T-helper 1 cell treated with Interleukin-12 subunit alpha and Interleukin-12 subunit beta and Interleukin-4 antibody, amounts not matched to agents 30 μg/mL and 1 μg/mL, for 36 hours (primary cell): ENCODE measurements at regions not wholly inside any gene's neighbourhood (a gene's known extent, or its start where the extent isn't known, plus 50 kb on each side); places are given as distances from the start of the nearest gene placed in this dataset.
"Not testable (repeated sequence)": the region's sequence is repeated elsewhere in the genome, so short reads cannot be mapped to it uniquely, and the experiment has no call there.

ENCODE experiments used
- H3K27ac Mint-ChIP-seq: one replicate; pipeline ENCODE4 v1.8.0; 2021; ENCODE audit warnings: mild to moderate bottlenecking, mixed read lengths
- H3K27me3 Mint-ChIP-seq: one replicate; pipeline ENCODE4 v1.8.0; 2021; ENCODE audit warnings: low read depth, mixed read lengths
- H3K36me3 Mint-ChIP-seq: one replicate; pipeline ENCODE4 v1.8.0; 2021; ENCODE audit warnings: low read depth, mixed read lengths
- H3K4me1 Mint-ChIP-seq: one replicate; pipeline ENCODE4 v1.8.0; 2021; ENCODE audit warnings: low read depth, mixed read lengths
- H3K4me3 Mint-ChIP-seq: one replicate; pipeline ENCODE4 v1.8.0; 2021; ENCODE audit warnings: mild to moderate bottlenecking, moderate library complexity, mixed read lengths
- H3K9me3 Mint-ChIP-seq: one replicate; pipeline ENCODE4 v1.8.0; 2021; ENCODE audit warnings: mixed read lengths

DNA sequence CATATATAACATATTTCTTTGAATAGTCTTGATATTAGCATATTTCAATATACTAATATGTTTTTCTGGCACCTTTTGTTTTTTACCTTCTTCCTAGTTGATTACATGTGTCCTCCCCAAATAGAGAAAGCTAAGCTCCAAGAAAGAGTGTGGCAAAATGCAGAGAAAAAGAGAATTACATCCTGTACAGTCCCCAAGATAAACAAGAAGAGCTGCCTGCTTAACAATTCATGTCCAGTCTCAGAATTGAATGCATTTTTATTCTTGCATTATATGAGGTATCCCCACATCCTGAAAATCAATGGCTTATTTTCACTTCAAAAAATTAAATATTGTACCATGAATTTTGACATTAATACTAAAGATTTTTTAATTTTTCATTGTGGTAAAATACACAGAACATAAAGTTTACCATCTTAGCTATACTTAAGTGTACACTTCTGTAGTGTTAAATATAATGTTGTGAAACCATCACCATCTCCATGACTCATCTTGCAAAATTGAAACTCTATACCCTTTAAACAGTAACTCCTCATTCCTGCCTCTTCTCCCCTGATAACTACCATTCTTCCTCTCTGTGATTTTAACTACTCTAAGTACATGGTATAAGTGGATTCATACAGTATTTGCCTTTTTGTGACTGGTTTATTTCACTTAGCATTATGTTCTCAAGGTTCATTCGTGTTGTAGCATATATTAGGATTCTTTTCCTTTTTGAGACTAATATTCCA is 490.3 kb downstream of the COL12A1 start:
- Mint-ChIP-seq H3K27me3 (no peaks in the 10 kb centered on the region), H3K9me3 (no peaks in the 10 kb centered on the region), H3K4me3 (no peak overlapping the region), H3K36me3 (no peaks in the 10 kb centered on the region), H3K4me1 (no peaks in the 10 kb centered on the region), H3K27ac (no peak overlapping the region)

DNA sequence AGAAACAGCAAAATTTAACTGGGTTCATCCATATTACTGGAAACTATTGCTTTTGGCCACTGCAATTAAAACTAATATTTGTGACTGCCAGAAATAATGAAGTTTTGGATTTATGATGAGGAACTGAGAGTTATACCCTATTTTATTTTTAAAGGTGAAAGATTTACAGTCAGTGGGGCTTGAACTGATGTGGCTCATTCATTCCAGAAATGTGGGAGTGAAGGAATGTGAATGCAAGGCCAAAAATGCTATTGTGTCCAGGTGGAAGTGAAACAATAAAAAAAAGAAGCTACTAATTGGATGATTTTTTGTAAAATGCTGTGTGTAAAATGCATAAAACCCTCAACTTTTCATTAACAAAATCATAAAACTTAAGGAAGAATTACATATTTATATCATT is 491.9 kb downstream of the COL12A1 start:
- Mint-ChIP-seq H3K36me3 (no peaks in the 10 kb centered on the region), H3K27me3 (no peaks in the 10 kb centered on the region), H3K27ac (no peak overlapping the region), H3K4me3 (no peak overlapping the region), H3K9me3 (no peaks in the 10 kb centered on the region), H3K4me1 (no peaks in the 10 kb centered on the region)

- Mint-ChIP-seq H3K4me1 (no peaks in the 10 kb centered on the region), H3K27me3 (no peaks in the 10 kb centered on the region), H3K36me3 (no peaks in the 10 kb centered on the region)
These were observed 500.4 kb downstream of the COL12A1 start for GRCh38 chr6:74705451-74705850.

GRCh38 chr6:74704540-74704939 is 501.3 kb downstream of the COL12A1 start:
- not testable (repeated sequence) for H3K27ac Mint-ChIP-seq, H3K27me3 Mint-ChIP-seq, H3K9me3 Mint-ChIP-seq, H3K36me3 Mint-ChIP-seq, H3K4me3 Mint-ChIP-seq, H3K4me1 Mint-ChIP-seq

More at GRCh38 chr6:74705451-74705850, 500.4 kb downstream of the COL12A1 start:
- no peak overlapping the region for H3K4me3 Mint-ChIP-seq
- H3K9me3 Mint-ChIP-seq: no peaks in the 10 kb centered on the region
- H3K27ac Mint-ChIP-seq: no peak overlapping the region

DNA sequence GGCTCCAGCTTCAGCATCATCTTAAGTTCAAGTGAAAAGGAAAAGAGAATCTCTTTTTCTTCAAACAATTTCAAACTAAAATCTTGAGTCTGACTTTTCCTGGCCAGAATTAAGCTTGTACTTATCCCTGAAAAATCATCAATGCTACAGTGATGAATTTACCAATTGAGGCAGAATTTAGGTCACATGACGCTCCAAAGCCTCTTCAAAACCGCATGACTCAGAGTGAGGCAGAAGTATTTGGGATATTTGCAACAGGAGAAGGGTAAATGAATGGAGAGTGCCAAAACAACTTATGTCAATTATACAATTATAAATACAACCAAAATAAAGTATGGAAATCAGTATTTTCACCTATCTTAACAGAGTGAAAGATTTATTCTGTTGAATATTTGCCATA is 515.5 kb downstream of the COL12A1 start:
- H3K9me3 Mint-ChIP-seq: no peaks in the 10 kb centered on the region
- H3K27me3 Mint-ChIP-seq: no peaks in the 10 kb centered on the region
- no peaks in the 10 kb centered on the region for H3K36me3 Mint-ChIP-seq
- H3K27ac Mint-ChIP-seq: no peak overlapping the region
- no peak overlapping the region for H3K4me3 Mint-ChIP-seq
- H3K4me1 Mint-ChIP-seq: no peaks in the 10 kb centered on the region

DNA sequence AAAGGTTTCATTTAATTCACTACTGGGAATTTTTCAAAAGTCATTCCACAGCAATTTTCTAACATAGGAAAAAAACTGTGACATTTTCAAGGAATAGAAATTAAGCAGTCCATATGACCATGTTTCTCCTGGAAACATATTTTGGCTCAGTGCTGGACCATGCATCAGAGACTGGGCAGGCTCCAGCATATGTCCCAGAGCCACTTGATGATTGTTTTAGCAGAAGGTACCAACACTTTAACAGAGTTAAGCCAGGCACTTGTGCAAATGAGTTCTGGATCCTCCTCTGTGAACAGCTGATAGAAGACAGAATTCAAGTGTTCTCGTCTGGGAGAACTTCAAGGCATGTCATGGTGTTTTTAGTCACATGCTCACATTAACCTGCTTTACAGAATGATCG is 516.3 kb downstream of the COL12A1 start:
- H3K9me3 Mint-ChIP-seq: peaks cover under 1% of the 10 kb centered on the region
- no peak overlapping the region for H3K4me3 Mint-ChIP-seq
- no peaks in the 10 kb centered on the region for H3K4me1 Mint-ChIP-seq
- H3K27ac Mint-ChIP-seq: no peak overlapping the region
- no peaks in the 10 kb centered on the region for H3K36me3 Mint-ChIP-seq
- no peaks in the 10 kb centered on the region for H3K27me3 Mint-ChIP-seq

GRCh38 chr6:74677463-74677862 is 528.4 kb downstream of the COL12A1 start:
- Mint-ChIP-seq H3K9me3 (peaks cover 5% of the 10 kb centered on the region), H3K4me1 (no peaks in the 10 kb centered on the region), H3K27me3 (no peaks in the 10 kb centered on the region), H3K4me3 (no peak overlapping the region), H3K27ac (no peak overlapping the region), H3K36me3 (no peaks in the 10 kb centered on the region)

DNA sequence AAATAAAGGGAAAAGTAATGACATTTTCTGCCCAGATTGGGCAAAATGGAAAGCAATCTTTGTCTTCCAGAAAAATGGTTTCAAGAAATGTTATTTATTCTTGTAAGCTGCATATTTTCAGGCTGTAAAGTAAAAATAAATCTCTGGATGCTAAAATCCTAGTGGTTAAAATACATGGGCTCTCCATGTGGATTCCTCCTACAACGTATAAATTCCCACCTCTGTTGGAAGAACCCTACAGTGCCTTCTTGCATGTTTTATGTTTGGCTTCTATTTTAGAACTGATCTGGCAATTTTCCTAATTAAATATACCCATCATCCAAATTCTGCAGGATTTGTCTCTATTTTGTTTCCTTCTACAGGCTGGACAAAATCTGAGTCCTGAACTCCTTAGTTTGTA is 528.9 kb downstream of the COL12A1 start:
- H3K9me3 Mint-ChIP-seq: peaks cover 5% of the 10 kb centered on the region
- no peaks in the 10 kb centered on the region for H3K4me1 Mint-ChIP-seq
- H3K36me3 Mint-ChIP-seq: no peaks in the 10 kb centered on the region
- no peak overlapping the region for H3K27ac Mint-ChIP-seq
- H3K4me3 Mint-ChIP-seq: no peak overlapping the region
- H3K27me3 Mint-ChIP-seq: no peaks in the 10 kb centered on the region

DNA sequence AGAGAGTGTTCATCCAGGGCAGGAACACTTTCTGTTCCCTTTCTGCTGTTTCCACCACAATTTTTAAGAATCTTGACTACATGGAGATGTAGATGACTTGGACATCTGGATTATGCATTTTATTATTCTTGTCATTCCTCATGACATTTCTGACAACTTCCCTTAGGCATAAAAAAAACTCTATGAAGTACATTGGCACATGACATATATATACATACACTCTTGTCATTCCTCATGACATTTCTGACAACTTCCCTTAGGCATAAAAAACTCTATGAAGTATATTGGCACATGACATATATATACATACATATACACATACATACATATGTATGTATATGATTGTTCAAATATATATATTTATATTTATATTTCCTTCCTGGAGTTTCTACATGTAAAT is 531.5 kb downstream of the COL12A1 start:
- Mint-ChIP-seq H3K27me3 (no peaks in the 10 kb centered on the region), H3K4me1 (no peaks in the 10 kb centered on the region), H3K9me3 (no peaks in the 10 kb centered on the region), H3K36me3 (no peaks in the 10 kb centered on the region), H3K27ac (no peak overlapping the region), H3K4me3 (no peak overlapping the region)

GRCh38 chr6:74671558-74672025 is 534.3 kb downstream of the COL12A1 start:
- no peaks in the 10 kb centered on the region for H3K27me3 Mint-ChIP-seq
- no peak overlapping the region for H3K4me3 Mint-ChIP-seq
- no peaks in the 10 kb centered on the region for H3K36me3 Mint-ChIP-seq
- peaks cover 17% of the 10 kb centered on the region for H3K9me3 Mint-ChIP-seq
- no peak overlapping the region for H3K27ac Mint-ChIP-seq
- no peaks in the 10 kb centered on the region for H3K4me1 Mint-ChIP-seq

- Mint-ChIP-seq H3K9me3 (no peaks in the 10 kb centered on the region), H3K36me3 (no peaks in the 10 kb centered on the region), H3K27ac (no peak overlapping the region), H3K4me1 (no peaks in the 10 kb centered on the region), H3K4me3 (no peak overlapping the region), H3K27me3 (no peaks in the 10 kb centered on the region)
These were observed 547.5 kb downstream of the COL12A1 start for GRCh38 chr6:74658391-74658790.

DNA sequence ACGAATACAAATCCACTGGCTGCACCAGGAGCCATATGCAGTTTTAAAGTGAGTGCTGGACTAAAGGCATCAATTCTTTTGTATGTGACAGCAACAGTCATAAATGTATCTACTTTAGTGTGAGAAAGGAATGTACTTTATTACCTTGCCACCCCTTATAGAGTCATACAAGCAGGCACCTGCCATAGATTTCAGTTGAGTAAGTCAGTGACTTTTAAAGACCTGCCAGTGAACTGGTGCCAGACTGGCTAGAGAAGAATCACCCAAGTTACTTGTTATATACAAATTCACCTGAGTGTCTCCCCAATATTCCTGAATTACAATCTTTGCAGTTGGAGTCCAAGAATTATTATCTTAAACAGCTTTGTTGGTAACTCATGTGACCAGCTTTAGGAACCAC is 547.9 kb downstream of the COL12A1 start:
- Mint-ChIP-seq H3K27ac (no peak overlapping the region), H3K27me3 (no peaks in the 10 kb centered on the region), H3K4me1 (no peaks in the 10 kb centered on the region), H3K4me3 (no peak overlapping the region), H3K36me3 (no peaks in the 10 kb centered on the region), H3K9me3 (no peaks in the 10 kb centered on the region)

- Mint-ChIP-seq H3K4me1 (no peaks in the 10 kb centered on the region), H3K27me3 (no peaks in the 10 kb centered on the region), H3K4me3 (no peak overlapping the region), H3K36me3 (no peaks in the 10 kb centered on the region), H3K9me3 (no peaks in the 10 kb centered on the region), H3K27ac (no peak overlapping the region)
These were observed 548.8 kb downstream of the COL12A1 start for GRCh38 chr6:74657011-74657410.

DNA sequence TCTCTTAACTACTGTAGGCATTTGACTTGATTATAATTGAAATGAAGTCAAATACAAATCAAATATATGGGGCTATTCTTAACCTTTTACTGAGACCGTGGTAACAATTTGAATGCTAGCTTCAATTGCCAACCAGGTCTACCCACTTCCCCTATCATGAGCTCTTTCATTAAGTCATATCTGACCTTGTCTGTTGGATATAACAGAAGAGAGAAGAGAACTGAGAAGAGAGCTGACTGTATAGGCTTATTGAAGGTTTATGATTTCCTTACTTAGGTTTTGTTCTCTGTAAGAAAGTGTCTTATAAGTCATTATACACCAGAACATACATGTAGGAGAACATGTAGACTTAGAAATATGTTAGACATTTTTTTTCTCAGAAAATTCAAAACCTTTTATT is 549.4 kb downstream of the COL12A1 start:
- Mint-ChIP-seq H3K27ac (no peak overlapping the region), H3K4me1 (no peaks in the 10 kb centered on the region), H3K4me3 (no peak overlapping the region), H3K27me3 (no peaks in the 10 kb centered on the region), H3K9me3 (no peaks in the 10 kb centered on the region), H3K36me3 (no peaks in the 10 kb centered on the region)

DNA sequence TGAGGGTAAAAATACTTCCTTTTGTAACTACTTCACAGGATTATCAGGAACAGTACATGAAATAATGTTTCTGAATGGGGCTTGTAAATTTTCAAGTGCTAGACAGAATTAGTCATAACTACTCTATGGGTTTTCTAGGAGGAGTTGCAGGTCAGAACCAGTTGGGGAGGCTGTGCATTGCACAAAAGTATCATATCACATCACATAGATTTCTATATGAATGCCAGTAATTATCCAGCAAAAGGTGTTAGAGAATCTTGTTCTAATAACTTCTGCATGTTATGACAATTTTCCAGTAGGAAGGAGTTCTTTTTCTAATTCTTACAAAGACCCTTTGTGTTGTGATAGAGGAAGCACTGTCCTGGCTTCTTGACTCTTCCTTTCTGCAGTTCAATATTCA is 551.6 kb downstream of the COL12A1 start:
- Mint-ChIP-seq H3K4me1 (no peaks in the 10 kb centered on the region), H3K4me3 (no peak overlapping the region), H3K36me3 (no peaks in the 10 kb centered on the region), H3K27me3 (no peaks in the 10 kb centered on the region), H3K27ac (no peak overlapping the region), H3K9me3 (no peaks in the 10 kb centered on the region)
